ENCODE measurements at regions not wholly inside any gene's neighbourhood (a gene's known extent, or its start where the extent isn't known, plus 50 kb on each side); places are given as distances from the start of the nearest gene placed in this dataset.
A peak's percentile ranks its signal among the peaks of the same experiment; 100 is the strongest.
"Not testable (repeated sequence)": the region's sequence is repeated elsewhere in the genome, so short reads cannot be mapped to it uniquely, and the experiment has no call there.

DNA sequence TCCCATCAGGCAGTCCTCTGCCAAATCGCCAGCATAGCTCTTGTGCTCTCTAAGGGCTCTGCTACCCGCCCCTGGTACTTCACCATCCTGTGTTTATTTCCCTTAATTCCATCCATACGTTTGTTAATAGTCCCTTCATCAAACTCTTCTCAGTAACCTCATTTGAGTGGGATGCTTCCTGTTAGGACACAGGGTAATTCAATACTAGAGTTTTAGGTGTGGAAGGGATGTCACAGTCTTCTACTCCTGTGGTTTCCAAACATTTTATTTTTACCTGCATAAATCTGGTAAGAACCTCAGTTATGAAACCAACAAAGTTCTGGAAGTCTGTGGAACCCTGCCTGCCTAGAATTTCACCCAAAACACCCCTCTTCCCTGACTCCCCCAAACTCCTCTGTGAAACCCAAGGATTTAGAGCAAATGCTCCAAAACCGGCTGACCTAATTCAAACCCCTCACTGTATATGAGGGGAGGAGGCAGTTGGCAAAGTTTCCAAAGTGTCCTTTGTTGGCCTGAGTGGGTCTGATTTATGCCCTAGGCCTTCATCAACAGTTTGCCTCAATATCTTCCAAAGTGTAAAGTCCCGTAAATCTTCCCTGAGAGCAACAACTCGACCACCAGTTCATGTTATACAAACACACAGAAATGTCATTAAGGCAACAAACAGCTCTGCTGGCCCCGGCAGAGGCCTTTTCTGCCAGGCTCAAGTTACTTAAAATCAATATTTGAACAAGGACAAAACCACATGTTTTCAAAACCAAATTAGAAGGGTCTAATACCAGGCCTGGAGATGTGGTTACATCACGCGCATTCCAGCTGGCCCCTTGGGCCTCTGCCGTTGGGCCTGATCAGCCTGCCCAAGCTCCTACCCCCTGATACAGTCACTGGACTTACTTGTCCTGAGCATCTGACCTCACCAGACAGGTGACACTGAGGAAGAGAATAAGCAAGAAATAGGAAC, 82.4 kb upstream of the FGGY start:
- Mint-ChIP-seq H3K27ac (no peak overlapping the region), H3K9me3 (peaks cover 9 to 11% of the 10 kb centered on the region in 2 donors)
- ATAC-seq (replicated peaks) = no peak

DNA sequence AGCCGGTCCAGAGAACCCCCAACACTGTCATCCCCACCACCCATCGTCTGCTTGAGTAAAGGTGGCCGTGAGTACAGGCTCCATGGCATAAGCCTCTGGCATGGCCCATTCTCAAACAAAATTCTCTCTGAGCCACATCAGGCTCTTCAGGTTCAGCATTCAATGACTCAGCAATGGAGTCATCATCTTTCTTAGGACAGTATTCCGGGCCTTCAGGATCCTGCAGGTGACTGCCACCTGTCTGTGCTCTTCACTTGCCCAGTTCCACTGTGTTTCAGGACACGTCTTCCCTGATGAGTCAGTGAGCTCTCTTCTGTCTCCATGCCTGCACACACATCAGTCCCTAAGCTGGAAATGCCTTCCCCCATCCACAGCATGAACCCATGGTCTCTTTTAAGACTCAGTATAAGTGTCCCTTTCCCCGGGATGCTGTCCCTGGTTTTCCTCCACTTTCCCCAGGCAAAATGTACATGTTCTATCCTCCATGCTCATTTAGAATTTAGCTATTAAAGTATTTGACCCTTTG, 81.1 kb upstream of the FGGY start:
- Mint-ChIP-seq H3K4me3 (no peak overlapping the region), H3K36me3 (peaks cover 7 to 12% of the 10 kb centered on the region in 2 donors), H3K9me3 (peaks cover 9 to 11% of the 10 kb centered on the region in 2 donors), H3K27ac (no peak overlapping the region), H3K27me3 (no peaks in the 10 kb centered on the region), H3K4me1 (peaks cover 12 to 29% of the 10 kb centered on the region in 2 donors)
- ATAC-seq (replicated peaks) (no peak), DNase-seq (no peak)

More for the DNA sequence above, 82.4 kb upstream of the FGGY start:
- no peak for DNase-seq
- H3K4me3 Mint-ChIP-seq = no peak overlapping the region
- peaks cover 7 to 12% of the 10 kb centered on the region in 2 donors for H3K36me3 Mint-ChIP-seq
- H3K27me3 Mint-ChIP-seq = no peaks in the 10 kb centered on the region
- peaks cover 5 to 17% of the 10 kb centered on the region in 2 donors for H3K4me1 Mint-ChIP-seq

DNA sequence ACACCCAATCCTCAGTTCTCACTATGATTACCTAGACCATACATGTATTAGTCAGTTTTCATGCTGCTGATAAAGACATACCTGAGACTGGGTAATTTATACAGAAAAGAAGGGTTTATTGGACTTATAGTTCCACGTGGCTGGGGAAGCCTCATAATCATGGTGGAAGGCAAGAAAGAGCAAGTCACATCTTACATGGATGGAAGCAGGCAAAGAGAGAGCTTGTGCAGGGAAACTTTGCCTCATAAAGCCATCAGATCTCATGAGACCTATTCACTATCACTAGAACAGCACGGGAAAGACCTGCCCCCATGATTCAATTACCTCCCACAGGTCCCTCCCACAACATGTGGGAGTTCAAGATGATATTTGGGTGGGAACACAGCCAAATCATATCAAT, 79.5 kb upstream of the FGGY start:
- H3K4me1 Mint-ChIP-seq = peaks cover 12 to 29% of the 10 kb centered on the region in 2 donors

DNA sequence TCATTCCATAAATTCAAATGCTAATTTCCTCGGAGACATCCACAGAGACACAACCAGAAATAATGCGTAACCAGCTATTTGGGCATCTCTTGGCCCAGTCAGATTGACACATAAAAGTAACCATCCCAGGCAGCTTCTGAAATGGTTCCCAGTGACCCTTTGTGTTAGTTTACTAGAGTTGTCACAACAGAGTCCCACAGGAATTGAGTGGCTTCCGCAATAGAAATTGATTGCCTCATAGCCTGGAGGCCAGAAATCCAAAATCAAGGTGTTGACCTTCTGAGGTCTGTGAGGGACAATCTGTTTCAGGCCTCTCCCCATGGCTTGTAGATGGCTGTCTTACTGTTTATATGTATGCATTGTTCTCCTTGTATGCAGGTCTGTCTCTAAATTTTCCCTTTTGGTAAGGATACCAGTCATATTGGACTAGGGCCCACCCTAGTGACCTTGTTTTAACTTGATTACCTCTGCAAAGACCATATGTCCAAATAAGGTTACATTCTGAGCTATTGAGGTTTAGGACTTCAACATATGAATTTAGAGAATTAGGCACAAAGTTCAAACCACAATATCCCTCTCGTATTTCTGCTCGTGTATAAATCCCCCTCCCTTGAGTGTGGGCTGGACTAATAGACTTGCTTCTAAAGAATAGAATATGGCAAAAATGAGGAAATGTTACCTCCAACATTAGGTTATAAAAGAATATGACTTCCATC, 78.2 kb upstream of the FGGY start:
- no peak overlapping the region for H3K27ac Mint-ChIP-seq
- peaks cover 9 to 11% of the 10 kb centered on the region in 2 donors for H3K9me3 Mint-ChIP-seq
- H3K4me1 Mint-ChIP-seq = peaks cover 12 to 29% of the 10 kb centered on the region in 2 donors
- H3K27me3 Mint-ChIP-seq = no peaks in the 10 kb centered on the region
- no peak overlapping the region for H3K4me3 Mint-ChIP-seq
- DNase-seq (no peak), ATAC-seq (replicated peaks) (peak; percentile 85 to 94)
- H3K36me3 Mint-ChIP-seq = peaks cover 7 to 12% of the 10 kb centered on the region in 2 donors

More for the DNA sequence above, 79.5 kb upstream of the FGGY start:
- not testable (repeated sequence) for H3K27me3 Mint-ChIP-seq; H3K4me3 Mint-ChIP-seq; DNase-seq; H3K27ac Mint-ChIP-seq; ATAC-seq (replicated peaks)
- Mint-ChIP-seq H3K36me3 (peaks cover 7 to 12% of the 10 kb centered on the region in 2 donors), H3K9me3 (peaks cover 9 to 11% of the 10 kb centered on the region in 2 donors)

DNA sequence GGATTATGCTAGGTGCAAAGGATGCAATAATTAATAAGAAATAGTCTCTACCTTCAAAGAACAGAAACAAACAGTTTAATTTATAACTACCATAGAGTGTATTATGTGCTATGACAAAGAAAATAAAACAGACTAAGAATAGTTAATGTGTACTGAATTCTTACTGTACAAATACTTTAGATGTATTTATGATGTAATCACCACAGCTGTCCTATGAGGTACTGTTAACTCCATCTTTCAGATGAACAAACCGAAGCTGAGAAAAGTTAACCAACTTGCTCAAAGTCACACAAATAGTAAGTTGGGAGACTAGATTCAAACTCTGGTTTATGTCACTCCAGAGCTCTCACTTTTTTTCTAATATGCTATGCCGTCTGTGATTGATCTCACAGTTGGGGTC, 77.0 kb upstream of the FGGY start:
- peak overlapping the region; percentile 34 for H3K27ac Mint-ChIP-seq
- peaks cover 9 to 11% of the 10 kb centered on the region in 2 donors for H3K9me3 Mint-ChIP-seq
- H3K4me3 Mint-ChIP-seq = no peak overlapping the region
- H3K27me3 Mint-ChIP-seq = no peaks in the 10 kb centered on the region
- H3K4me1 Mint-ChIP-seq = peaks cover 12 to 29% of the 10 kb centered on the region in 2 donors
- ATAC-seq (replicated peaks) = no peak
- peaks cover 7 to 12% of the 10 kb centered on the region in 2 donors for H3K36me3 Mint-ChIP-seq
- DNase-seq = no peak

DNA sequence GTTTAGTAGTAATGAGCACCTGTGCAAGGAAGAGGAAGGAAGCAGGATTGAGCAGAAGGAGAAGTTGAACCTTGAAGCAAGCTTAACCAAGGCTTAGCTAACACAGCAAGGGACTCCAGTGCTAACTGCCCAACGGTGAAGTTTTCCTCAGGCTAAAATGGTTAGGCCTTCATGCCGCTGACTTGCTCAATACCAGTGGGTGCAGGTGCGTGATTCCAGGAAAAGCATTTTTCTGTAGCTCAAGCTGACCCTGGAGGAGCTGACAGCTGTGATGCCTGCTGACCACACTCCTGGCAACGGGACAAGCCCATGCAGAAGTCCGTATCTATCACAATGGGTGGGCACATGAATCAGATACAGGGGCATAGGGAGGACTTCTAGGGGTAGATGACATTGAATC, 76.5 kb upstream of the FGGY start:
- Mint-ChIP-seq H3K9me3 (peaks cover 9 to 11% of the 10 kb centered on the region in 2 donors), H3K27ac (peak overlapping the region; percentile 34), H3K36me3 (peaks cover 7 to 12% of the 10 kb centered on the region in 2 donors), H3K27me3 (no peaks in the 10 kb centered on the region), H3K4me3 (no peak overlapping the region), H3K4me1 (peaks cover 12 to 29% of the 10 kb centered on the region in 2 donors)
- DNase-seq (no peak), ATAC-seq (replicated peaks) (no peak)

DNA sequence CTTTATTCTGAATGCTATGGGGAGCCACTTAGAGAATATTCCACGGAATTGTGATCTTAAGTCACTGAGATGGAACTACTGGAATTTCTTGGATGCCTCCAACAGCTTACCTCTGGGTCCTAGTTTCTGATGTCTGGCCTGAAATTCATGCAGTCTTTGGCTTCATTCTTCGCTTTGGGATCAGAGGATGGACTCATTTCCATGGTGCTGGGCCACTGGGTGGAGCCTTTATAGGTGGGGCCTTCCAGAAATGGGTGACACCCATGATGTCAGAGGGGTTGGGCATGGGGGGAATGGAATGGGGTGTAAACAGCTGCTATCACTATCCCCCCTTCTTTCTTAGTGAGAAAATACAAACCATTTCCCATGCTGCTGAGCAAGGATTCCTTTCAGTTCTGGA, 73.7 kb upstream of the FGGY start:
- no peak for ATAC-seq (replicated peaks)
- peaks cover 12 to 26% of the 10 kb centered on the region in 2 donors for H3K4me1 Mint-ChIP-seq
- no peak overlapping the region for H3K27ac Mint-ChIP-seq

DNA sequence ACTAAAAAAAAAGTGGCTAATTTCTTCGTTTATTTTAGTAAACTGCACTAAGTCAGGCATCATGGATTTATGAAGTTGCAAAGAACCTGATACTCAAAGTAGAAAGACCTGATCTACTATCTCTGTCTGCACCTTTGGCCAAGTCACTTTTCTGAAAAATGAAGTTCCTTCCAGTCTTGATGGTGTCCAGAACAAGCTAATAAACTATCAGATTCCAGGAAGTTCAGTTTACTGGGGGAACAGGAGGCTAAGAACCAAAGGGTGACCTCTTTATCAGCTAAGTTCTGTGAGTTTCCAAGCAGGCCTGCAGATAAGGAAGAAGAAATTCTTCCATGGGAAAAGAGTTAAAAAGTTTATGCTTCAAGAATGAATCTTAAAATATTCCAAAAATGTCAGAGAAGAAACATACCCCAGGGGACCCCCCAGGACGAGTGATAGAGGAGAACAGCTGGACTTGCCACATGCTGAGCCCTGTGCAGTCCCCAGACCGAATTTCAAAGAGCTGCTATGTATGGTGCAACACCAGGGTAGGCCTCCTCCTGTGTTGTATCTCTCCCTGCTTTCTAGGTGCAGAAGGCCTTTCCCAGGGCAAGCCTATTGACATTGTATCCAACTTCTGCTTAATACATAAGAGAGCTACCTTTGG, 72.8 kb upstream of the FGGY start:
- Mint-ChIP-seq H3K9me3 (peaks cover 0 to 2% of the 10 kb centered on the region in 2 donors), H3K27ac (no peak overlapping the region), H3K36me3 (no peaks in the 10 kb centered on the region), H3K27me3 (no peaks in the 10 kb centered on the region), H3K4me1 (peaks cover 11 to 17% of the 10 kb centered on the region in 2 donors), H3K4me3 (no peak overlapping the region)
- ATAC-seq (replicated peaks) (no peak), DNase-seq (no peak)

More for the DNA sequence above, 73.7 kb upstream of the FGGY start:
- no peak for DNase-seq
- Mint-ChIP-seq H3K4me3 (no peak overlapping the region), H3K27me3 (no peaks in the 10 kb centered on the region), H3K9me3 (peaks cover 0 to 3% of the 10 kb centered on the region in 2 donors), H3K36me3 (no peaks in the 10 kb centered on the region)

DNA sequence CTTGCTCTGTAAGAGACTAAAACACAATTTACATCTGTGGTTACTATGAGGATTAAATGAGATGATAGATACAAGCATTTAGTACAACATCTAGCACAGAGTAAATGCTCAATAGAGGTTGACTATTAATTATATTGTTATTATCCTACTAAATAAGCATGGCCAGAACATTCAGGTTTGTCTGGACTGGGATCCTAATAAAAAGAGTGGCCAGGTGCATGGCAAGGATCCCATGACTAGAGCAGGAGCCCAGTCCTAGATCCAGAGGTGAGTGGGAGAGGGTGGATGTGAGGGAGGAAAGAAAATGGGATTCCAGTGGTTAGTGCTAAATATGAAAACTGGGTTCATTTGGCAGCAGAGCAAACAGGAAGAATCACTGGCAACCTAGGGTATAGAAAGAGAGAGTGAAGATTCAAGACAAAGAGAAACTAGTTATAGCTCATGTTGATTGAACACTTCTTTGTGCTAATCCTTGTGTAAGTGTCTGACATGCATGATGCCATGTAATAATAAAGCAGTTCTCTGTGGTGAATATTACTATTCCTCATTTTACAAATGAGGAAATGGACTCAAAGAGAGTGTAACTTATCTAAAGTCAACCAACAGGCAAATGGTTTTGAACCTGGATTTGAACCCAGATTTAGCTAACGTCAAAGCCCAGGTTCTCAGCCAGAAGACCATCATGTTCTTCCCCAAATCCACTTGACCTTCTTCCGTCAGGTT, 71.1 kb upstream of the FGGY start:
- ATAC-seq (replicated peaks) = no peak
- Mint-ChIP-seq H3K4me3 (no peak overlapping the region), H3K36me3 (peaks cover 0 to under 1% of the 10 kb centered on the region in 2 donors), H3K27me3 (no peaks in the 10 kb centered on the region), H3K9me3 (no peaks in the 10 kb centered on the region), H3K4me1 (peaks cover 6% of the 10 kb centered on the region in 2 donors), H3K27ac (peak overlapping the region; percentile 74)
- DNase-seq = no peak

DNA sequence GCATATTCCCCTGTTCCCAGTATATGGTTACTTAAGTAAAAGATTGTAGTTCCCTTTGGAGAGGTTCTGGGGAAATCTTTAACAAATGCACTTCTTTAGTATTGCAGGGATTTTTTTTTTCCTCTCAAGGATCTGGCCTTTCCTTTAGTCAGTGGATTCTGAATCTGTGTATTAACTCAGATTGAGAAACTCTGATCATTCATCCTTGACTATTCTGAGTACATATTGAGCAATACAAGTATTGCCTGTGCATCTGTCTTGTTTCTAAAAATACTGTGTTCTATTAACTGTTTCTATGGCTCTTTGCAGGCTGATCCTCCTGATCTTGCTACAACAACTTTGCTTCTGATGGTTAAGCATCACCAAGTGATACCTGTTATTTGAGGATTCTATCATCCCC, 67.8 kb upstream of the FGGY start:
- H3K4me1 Mint-ChIP-seq = peaks cover 6% of the 10 kb centered on the region in 2 donors
- peaks cover 0 to 3% of the 10 kb centered on the region in 2 donors for H3K36me3 Mint-ChIP-seq
- H3K27me3 Mint-ChIP-seq = no peaks in the 10 kb centered on the region
- no peaks in the 10 kb centered on the region for H3K9me3 Mint-ChIP-seq
- H3K4me3 Mint-ChIP-seq = no peak overlapping the region
- ATAC-seq (replicated peaks) (peak in 1 of 2 donors; percentile 27), DNase-seq (no peak)
- no peak overlapping the region for H3K27ac Mint-ChIP-seq

DNA sequence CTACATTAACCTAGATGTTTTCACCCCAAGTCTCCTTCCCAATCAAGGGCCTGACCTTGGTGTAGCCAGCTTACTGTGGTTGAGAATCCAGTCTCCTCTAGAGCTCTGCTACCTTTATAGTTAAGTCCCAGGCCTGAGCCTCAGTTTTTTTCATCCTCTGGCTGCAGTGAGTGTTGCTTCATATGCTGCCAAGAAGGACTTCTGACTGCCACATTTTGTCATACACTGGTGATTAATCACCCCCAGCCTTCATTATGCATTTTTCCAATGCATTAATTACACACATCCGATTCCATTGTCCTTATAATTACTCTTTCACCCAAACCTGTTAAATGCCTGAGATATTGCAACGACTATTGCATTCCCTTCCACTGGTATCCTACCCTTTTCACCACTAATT, 66.3 kb upstream of the FGGY start:
- H3K4me1 Mint-ChIP-seq = peaks cover 6% of the 10 kb centered on the region in 2 donors
- ATAC-seq (replicated peaks) = no peak
- no peak overlapping the region for H3K27ac Mint-ChIP-seq
- no peaks in the 10 kb centered on the region for H3K27me3 Mint-ChIP-seq
- no peak for DNase-seq
- peaks cover 0 to 3% of the 10 kb centered on the region in 2 donors for H3K36me3 Mint-ChIP-seq
- no peak overlapping the region for H3K4me3 Mint-ChIP-seq
- H3K9me3 Mint-ChIP-seq = no peaks in the 10 kb centered on the region

DNA sequence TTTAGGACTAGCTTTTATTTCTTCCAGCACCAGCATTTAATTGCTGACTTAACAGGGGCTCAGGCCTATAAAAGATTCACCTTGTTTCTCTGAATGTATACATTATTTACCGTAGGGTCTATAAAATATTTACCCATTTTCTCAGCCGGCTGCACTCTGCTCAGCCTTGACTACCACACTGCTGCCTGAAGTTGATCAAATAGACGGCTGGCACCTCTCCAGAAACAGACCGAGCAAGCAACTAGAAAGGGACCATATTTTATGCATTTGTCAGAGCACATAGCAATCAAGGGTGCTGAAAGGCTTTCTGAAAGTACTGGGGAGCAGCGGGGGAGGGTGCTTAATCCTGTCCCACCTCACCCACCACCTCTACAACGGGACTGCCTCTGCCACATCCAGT, 64.7 kb upstream of the FGGY start:
- no peak for DNase-seq

DNA sequence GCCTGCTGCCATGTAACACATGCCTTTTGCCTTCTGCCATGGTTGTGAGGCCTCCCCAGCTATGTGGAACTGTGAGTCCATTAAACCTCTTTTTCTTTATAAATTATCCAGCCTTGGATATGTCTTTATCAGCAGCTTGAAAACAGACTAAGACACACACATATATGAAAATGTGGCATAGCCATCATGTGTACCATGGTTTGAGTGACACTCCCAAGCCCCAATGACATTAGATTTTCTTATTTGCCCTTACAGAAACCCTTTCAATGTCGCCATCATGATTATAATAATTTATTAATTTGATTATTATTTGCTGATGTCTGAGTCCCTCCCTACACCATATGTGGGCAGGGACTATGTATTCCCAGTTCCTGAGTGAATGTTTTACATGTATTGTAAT, 63.5 kb upstream of the FGGY start:
- no peak for ATAC-seq (replicated peaks)
- Mint-ChIP-seq H3K36me3 (peaks cover 0 to 3% of the 10 kb centered on the region in 2 donors), H3K4me1 (peaks cover 7 to 12% of the 10 kb centered on the region in 2 donors), H3K27ac (no peak overlapping the region), H3K9me3 (peaks cover 0 to 2% of the 10 kb centered on the region in 2 donors), H3K27me3 (no peaks in the 10 kb centered on the region), H3K4me3 (no peak overlapping the region)
- no peak for DNase-seq

More for the DNA sequence above, 64.7 kb upstream of the FGGY start:
- Mint-ChIP-seq H3K4me1 (peaks cover 7 to 11% of the 10 kb centered on the region in 2 donors), H3K27ac (no peak overlapping the region), H3K36me3 (peaks cover 0 to 3% of the 10 kb centered on the region in 2 donors), H3K27me3 (no peaks in the 10 kb centered on the region), H3K9me3 (peaks cover 0 to 2% of the 10 kb centered on the region in 2 donors), H3K4me3 (no peak overlapping the region)
- ATAC-seq (replicated peaks) = no peak

Data from stimulated activated naive B cell treated with anti-CD40 and anti-IgM and Interleukin-4, amounts not matched to agents 10 μg/mL and 1 μg/mL and 100 μg/mL, for 72 hours (primary cell).